D721Med (cell line): ENCODE measurements at regions not wholly inside any gene's neighbourhood (a gene's known extent, or its start where the extent isn't known, plus 50 kb on each side); places are given as distances from the start of the nearest gene placed in this dataset.
"Not testable (repeated sequence)": the region's sequence is repeated elsewhere in the genome, so short reads cannot be mapped to it uniquely, and the experiment has no call there.

Source experiments
- DNase-seq: peaks from one replicate; pipeline ENCODE4 v3.0.0; 2011; ENCODE audit warnings: low spot score; ENCODE audit not compliant: insufficient read length
- FAIRE-seq: peaks from 2 replicates; lab custom pipeline; 2011; peaks lifted over from hg19 to GRCh38; lab: Jason Lieb, UNC
- TF ChIP-seq, protein P1 (sequence below): IDR thresholded peaks from 2 replicates; pipeline ENCODE4 v1.5.1; 2012; ENCODE audit warnings: mild to moderate bottlenecking, control low read depth; ENCODE audit not compliant: insufficient read depth; ENCODE audit errors: missing control alignments

DNA sequence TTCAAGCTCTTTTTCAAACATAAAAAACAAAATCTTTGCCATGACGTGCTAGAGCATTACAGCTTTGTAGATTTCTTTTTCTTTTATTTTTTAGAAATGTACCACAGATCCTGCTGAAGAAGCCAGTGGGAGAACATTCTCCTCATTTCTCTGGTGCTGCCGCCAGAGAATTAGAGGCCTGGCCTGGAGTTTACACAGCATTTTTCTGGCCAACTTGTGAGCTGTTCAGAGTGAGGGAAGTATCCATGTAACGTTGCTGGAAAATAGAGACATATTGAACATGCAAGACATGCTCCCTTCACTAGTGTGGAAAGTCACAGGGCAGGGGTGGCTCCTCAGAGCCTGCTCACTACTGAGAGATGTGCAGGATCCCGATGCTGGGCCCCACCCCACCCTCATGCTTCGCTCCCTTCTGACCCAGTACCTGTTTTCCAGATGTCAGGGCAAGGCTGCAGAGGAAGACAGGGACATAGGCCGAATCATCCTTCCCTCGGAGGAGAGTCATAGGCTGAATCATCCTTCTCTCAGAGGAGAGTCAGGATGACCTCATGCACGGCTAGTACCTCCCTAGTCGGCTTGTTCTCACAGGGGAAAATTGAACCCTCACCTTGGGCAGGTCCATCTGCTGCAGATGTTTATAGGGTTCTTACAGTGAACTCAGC lies 298.5 kb downstream of the INSIG2 start:
- TF ChIP-seq, protein P1, sequence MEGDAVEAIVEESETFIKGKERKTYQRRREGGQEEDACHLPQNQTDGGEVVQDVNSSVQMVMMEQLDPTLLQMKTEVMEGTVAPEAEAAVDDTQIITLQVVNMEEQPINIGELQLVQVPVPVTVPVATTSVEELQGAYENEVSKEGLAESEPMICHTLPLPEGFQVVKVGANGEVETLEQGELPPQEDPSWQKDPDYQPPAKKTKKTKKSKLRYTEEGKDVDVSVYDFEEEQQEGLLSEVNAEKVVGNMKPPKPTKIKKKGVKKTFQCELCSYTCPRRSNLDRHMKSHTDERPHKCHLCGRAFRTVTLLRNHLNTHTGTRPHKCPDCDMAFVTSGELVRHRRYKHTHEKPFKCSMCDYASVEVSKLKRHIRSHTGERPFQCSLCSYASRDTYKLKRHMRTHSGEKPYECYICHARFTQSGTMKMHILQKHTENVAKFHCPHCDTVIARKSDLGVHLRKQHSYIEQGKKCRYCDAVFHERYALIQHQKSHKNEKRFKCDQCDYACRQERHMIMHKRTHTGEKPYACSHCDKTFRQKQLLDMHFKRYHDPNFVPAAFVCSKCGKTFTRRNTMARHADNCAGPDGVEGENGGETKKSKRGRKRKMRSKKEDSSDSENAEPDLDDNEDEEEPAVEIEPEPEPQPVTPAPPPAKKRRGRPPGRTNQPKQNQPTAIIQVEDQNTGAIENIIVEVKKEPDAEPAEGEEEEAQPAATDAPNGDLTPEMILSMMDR, result no peak
- FAIRE-seq, result no peak
- no peak for DNase-seq

DNA sequence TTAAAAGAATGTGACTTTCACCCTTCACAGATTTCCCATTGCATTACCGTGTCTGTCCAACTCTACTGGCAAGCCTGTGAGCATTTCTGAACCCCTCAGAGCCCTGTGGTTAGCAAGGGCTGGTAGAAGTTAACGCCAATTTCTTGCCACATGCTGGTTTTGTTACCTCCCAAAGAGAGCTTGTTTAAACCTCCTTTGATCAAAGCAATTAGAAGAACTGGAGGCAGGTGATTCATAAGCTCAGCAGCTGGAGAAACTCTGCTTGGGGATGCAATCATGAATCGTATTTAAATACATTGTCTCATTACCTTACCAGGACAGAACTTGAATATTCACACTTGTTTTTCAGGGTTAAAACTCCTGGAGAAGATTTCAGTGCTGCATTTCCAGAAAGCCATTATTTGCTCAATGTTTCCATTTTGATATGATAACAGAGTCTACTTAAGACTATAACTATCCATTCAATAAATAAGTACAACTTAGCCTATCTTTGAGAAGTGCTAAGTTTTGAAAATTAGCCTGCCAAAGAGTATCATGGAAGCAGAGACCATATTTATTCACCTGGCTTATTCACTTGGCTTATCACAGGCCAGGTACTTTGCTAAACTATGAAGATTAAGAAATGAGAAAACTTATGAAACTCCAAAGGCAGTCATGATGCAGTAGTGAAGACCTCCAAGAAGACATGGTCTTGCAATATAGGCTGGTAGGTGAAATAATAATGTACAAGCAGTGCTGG lies 292.8 kb downstream of the INSIG2 start:
- no peak for DNase-seq
- no peak for FAIRE-seq
- TF ChIP-seq, protein P1, result no peak

DNA sequence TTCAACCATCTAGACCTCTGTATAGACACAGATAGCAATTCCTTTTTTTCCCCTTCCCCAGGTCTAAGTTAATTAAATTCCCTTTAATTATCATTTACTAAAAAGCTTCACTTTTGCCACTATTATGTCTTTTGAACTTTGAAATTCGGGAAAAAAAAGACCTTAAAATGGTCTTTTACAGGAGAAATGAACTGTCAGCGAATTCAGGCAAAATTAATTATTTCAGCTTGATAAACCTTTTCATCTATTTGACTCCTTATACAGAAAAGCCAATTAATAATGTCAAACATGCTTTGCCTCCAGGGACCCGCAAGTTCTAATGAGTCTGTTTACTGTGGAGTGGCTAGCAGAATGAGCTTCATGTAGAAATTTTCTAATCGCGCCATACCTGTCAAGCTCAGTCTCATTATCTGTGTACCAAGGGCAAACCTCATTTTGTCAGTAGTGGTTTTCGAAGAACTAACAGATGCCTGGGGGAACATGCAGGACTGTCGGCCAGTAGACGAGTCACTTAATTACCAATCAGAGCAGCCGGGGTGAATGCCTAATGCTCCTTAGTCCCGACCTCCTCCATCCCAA lies 287.7 kb downstream of the INSIG2 start:
- no peak for DNase-seq
- TF ChIP-seq, protein P1, result no peak
- no peak for FAIRE-seq

DNA sequence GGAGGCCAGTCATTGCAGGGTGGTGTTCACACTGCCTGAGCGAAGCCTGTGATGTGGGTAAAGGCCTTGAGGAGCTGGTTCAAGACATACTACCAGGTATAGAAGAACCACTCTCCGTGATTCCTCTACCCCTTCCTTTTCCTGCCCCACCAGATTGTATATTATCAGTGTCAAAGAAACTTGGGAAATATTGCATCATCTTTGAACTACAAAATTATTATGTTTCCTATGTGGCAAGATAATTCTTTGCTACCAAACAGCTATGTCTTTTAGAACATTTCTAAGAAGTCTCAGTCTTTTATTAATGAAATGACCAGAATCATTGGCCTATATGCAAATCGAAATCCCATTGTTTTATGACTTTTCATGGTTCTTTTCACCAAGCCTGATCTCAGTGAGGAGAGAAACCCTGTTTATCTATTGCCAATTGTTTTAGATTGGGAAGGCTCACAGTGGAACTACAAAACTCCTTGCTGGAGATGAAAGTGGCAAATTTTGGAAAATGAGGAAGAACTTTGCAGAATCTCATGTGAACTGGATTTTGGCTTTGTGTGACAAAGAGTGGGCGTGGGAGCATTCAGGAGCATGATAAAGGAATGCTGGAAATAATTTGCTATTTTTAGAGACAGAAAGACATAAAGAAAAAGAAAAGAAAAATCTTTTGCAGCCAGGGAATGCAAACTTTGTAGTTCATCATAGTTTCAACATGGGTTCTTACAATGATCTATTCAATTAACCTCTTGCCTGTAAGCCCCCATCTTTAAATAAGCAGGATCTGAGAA lies 286.9 kb downstream of the INSIG2 start:
- no peak for FAIRE-seq
- DNase-seq, result no peak
- TF ChIP-seq, protein P1, result no peak

DNA sequence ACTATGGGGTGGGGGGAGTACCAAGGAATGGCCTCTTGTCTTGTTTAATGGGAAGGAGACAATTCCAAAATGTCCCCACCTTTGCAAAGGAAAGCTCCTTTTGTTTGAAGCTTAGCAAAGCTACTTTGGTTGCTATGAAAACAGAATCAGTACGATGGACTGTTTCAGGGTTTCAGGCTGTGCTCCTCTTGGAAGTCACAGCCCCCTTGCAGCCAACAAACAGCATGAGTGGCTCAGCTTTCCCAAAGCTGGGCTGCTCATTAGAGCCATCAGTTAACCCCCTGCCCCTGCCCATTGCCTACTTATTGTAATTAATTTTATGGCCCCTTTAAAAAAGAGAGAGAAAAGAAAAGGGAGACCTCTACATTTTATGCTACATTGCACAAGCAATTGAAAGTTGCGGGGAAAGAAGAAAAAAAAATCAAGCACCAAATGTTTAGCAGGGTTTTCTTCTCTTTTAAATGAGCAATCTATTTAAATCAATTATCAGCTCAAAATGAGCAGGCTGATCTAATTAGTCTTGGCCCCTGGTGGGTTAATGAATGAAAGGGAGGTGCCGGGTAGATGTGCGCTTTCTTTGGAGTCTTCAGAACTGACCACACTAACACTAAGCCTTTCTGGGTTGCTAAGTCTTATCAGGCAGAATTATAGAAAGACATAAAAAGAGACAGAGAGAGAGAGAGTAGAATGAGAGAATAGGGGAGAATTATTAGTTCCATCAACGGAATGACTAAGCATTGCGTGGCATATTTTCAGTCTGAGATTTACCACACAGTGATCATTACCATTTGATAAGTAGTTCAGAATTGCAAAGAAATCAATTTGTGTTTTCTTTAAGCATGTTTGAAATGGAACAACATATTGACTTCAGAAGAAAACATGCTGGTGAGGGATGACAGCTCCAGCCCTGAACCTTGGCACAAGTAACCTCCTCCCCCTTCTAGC lies 284.9 kb downstream of the INSIG2 start:
- FAIRE-seq (no peak), DNase-seq (no peak)
- TF ChIP-seq, protein P1, result no peak

DNA sequence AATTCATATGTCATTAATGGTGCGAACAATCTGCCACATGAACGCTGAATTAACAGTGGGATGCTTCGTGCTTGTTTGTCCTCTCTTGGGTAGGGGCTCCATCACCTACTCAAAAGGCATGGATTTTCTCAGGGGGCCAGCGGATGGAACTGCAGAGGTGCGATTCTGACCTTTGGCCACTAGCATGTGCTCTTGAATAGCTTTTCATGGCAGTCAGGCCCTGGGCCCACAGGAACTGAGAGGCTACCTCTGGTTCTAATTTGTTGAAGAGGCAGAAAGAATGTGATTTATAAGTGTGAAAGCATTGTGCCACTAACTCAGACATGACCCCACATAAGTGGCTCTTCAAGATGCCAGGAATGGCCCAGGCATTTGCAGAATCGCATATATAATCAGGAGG lies 283.2 kb downstream of the INSIG2 start:
- TF ChIP-seq, protein P1, result peak; percentile 48
- DNase-seq (no peak), FAIRE-seq (no peak)

DNA sequence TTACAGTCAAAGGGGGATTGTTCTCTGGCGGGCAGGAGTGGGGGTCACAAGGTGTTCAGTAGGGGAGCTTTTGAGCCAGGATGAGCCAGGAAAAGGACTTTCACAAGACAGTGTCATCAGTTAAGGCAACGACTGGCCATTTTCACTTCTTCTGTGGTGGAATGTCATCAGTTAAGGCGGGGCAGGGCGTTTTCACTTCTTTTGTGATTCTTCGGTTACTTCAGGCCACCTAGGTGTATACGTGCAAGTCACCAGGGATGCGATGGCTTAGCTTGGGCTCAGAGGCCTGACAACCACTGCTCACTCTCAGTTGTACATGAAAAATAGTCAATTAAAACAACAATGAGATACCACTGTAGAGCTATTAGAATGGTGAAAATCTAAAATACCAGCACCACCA lies 281.2 kb downstream of the INSIG2 start:
- FAIRE-seq, DNase-seq: not testable (repeated sequence)
